HG03571 (cell line): ENCODE measurements at regions not wholly inside any gene's neighbourhood (a gene's known extent, or its start where the extent isn't known, plus 50 kb on each side); places are given as distances from the start of the nearest gene placed in this dataset.
"Not testable (repeated sequence)": the region's sequence is repeated elsewhere in the genome, so short reads cannot be mapped to it uniquely, and the experiment has no call there.

Experiments
- ATAC-seq: cut with Tn5 transposase; IDR thresholded peaks from one replicate; pipeline ENCODE4 v1.9.1; 2021; ENCODE audit not compliant: unreplicated experiment

- ATAC-seq, result no peak
Measured at GRCh38 chr3:153785901-153786300, 335.3 kb upstream of the ARHGEF26 start.

DNA sequence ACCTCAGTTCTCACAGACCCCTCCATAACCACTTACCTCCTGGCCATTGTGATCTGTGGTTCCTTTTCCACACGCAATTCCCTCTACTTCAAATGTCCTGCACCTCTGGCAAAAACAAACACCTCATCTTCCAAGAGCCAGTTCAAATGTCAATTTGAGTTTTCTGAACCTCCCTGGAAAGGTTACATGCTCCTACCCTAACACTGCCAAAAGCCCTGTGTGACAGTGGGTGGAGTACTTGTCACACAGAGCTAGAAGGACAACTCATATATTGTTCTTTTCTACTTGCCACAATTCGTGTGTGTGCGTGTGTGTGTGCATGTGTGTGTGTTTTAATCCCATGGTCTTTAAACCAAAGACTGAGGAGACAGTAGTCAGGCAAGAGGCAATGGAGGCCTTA, 331.8 kb upstream of the ARHGEF26 start:
- ATAC-seq, result no peak

DNA sequence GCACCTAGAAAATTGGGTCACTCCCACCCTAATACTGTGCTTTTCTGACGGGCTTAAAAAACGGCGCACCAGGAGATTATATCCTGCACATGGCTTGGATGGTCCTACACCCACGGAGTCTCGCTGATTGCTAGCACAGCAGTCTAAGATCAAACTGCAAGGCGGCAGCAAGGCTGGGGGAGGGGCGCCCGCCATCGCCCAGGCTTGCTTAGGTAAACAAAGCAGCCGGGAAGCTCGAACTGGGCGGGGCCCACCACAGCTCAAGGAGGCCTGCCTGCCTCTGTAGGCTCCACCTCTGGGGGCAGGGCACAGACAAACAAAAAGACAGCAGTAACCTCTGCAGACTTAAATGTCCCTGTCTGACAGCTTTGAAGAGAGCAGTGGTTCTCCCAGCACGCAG, 324.1 kb upstream of the ARHGEF26 start:
- ATAC-seq, result not testable (repeated sequence)

GRCh38 chr3:153809097-153809496, 312.1 kb upstream of the ARHGEF26 start:
- no peak for ATAC-seq

DNA sequence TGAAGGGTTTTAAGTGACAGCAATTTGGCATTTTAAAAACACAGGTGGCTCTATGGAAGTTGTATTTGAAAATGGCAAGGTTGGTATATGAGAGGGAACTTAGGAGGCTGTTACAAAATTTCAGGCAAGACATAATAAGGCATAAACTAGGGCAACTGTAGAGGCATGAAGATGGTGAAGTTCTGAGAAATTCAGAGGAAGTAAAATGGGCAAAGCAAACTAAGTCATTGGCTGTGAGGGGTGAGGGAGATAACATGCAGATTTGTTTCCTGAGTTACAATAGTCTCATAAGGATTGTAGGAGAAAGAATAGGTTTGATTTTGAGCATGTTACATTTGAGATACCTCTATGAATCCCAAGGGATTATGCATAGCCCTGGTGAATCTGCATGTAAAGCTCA, 302.9 kb upstream of the ARHGEF26 start:
- ATAC-seq, result no peak

- ATAC-seq, result no peak
Measured at GRCh38 chr3:153820035-153820434, 301.2 kb upstream of the ARHGEF26 start.

GRCh38 chr3:153828346-153828745, 292.8 kb upstream of the ARHGEF26 start:
- not testable (repeated sequence) for ATAC-seq

DNA sequence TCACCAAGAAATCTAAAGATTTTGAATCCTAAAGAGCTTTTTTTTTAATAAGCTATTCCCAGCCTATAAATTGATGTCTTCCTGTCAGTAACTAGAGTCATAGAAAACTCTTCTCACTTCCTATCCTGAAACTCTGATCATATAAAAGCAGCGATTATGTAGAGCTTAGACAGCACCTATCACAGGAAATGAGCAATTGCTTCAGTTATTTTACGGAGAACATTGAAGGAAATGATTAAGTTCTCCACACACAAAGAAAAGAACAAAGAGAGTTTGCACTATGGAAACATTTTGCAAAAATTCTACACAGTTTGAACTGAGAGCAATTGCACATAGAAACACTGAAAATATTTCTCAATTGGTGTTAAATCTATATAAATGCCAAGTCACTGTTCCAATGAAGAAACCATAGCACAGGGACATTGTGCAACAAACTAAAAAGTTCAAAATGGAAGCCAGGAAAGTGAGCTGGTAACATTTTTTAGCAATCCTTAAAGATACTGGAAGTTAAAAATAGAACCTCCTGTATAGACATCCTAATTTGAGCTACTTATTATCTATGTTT, 291.5 kb upstream of the ARHGEF26 start:
- ATAC-seq, result no peak

DNA sequence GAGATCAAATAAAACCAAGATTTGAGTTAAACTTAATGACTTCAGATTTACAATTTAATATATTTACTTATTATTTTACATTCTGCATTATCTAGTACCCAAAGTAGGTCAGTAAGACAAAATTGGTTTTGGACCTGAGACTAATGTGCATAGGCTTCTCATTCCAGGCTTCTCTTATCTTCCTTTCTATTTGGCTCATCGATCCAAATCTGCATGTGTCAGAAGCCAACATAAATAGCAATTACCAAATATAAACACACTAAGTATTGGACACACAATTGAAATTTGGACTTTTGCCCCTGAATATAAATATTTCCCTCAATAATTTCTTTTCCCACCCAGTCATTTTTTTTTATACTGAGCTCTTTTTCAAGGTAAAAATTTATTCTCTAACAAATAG, 290.6 kb upstream of the ARHGEF26 start:
- ATAC-seq, result no peak

- no peak for ATAC-seq
Measured at GRCh38 chr3:153835540-153835939, 285.6 kb upstream of the ARHGEF26 start.

DNA sequence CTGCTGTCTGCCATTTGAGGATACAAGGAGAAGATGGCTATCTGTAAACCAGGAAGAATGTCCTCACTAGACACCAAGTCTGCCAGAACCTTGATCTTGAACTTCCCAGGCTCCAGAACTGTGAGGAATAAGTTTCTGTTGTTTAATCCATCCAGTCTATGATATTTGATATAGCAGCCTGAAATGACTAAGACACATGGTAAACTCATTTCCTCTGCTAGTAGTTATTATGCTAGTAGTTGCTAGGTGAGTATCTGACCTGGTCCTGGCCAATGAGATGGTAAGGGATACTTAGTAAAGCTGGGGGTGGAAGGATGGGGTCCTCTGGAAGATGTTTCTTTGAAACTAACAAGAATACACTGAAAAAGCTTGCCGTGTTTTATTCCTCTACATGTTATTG, 280.7 kb upstream of the ARHGEF26 start:
- ATAC-seq, result no peak

GRCh38 chr3:153843994-153844393, 277.2 kb upstream of the ARHGEF26 start:
- no peak for ATAC-seq

- ATAC-seq, result no peak
Measured at GRCh38 chr3:153845311-153845710, 275.9 kb upstream of the ARHGEF26 start.

- no peak for ATAC-seq
Measured at GRCh38 chr3:153848702-153849101, 272.5 kb upstream of the ARHGEF26 start.

DNA sequence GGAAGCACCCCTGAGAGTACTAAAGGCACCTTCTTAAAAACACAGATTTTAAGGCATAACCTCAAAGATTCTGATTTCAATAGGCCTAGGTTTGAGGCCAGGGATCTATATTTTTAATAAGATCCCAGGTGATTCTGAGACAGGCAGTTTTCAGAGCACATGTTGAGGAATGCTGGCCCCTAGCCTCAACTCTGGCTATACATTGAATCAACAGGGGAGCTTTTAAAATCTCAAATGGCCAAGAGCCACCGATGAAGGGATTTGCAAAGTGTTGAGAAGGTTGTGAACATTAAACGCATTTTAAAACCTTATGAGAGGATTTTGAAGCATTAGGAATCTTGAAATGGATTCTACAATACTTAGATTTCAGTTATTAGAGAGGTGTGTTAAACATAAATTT, 268.8 kb upstream of the ARHGEF26 start:
- no peak for ATAC-seq

GRCh38 chr3:153853163-153853562, 268.0 kb upstream of the ARHGEF26 start:
- ATAC-seq, result no peak

DNA sequence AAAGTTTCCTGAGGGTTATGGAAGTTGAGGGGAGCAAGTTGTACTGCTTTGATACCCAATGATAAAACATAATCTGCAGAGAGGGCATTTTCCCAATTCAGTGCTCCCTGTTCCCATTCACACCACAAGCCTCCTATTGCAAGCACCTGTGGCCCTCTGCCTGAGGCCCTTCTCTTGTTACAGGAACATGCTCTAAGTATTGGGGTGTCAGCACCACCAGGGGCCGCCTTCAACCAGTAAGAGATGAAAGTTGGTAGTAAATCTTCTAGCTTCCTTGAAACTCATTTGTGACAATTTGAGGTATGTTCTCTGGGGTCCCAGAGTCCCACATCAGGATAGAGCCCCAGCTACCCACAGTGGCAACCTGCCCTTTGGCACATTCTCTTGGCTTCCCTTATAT, 265.4 kb upstream of the ARHGEF26 start:
- peak; percentile 49 for ATAC-seq

DNA sequence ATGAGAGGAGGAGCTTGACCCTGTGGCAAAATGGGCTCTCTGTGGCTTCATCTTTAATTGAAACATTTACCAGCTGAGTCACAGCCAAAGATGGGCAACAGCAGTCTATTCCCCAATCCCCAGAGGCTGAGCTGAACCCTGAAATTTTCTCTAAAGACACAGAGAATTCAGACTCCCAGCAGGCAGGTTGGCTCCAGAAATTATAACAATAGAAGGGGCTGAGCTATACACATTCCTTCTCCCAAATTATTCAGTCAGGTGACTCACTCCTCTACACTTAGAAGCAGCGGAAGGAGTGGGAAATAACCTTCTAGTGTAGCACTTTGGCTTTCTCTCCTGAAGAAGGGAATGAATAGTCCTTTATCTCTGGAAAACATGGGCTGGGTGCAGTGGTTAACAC, 264.3 kb upstream of the ARHGEF26 start:
- ATAC-seq, result no peak

DNA sequence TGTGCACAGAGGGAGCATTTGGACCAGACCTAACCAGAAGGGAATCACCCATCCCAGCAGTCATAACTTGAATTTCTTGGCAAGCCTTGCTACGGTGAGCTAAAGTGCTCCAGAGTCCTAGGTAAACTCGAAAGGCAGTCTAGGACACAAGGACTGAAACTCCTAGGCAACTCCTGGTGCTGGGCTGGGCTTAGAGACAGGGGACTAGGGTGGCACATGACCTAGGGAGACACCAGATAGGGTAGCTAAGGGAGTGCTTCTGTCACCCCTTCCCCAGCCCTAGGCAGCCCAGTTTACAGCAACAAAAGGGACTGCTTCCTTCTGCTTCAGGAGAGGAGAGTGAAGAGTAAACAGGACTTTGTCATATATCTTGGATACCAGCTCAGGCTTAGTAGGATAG, 256.4 kb upstream of the ARHGEF26 start:
- ATAC-seq, result no peak

- ATAC-seq, result no peak
Measured at GRCh38 chr3:153866901-153867300, 254.3 kb upstream of the ARHGEF26 start.

GRCh38 chr3:153874348-153874747, 246.8 kb upstream of the ARHGEF26 start:
- not testable (repeated sequence) for ATAC-seq

DNA sequence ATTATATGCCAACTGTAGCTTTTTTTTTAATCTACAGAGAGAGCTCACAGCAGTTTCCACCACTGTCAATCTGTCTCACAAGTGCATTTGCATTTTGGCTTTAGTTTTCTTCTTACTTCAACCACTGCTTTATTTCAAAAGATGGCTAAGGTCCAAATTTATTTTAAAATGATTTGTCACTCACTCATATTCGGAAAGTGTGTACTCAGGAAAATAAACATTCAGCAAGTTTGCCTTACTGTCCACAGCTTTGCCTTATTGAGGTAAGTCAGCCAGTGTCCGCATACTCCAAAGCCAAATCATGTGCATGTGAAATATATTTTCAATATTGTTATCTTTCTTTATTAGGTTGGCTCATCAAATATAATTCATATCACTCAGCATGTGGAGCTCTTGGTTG, 240.7 kb upstream of the ARHGEF26 start:
- ATAC-seq, result no peak

GRCh38 chr3:153881201-153881600, 240.0 kb upstream of the ARHGEF26 start:
- ATAC-seq, result no peak

GRCh38 chr3:153885359-153885758, 235.8 kb upstream of the ARHGEF26 start:
- no peak for ATAC-seq
